Adrenal gland (tissue), 9 donors: ENCODE measurements at regions not wholly inside any gene's neighbourhood (a gene's known extent, or its start where the extent isn't known, plus 50 kb on each side); places are given as distances from the start of the nearest gene placed in this dataset.
"Not testable (repeated sequence)": the region's sequence is repeated elsewhere in the genome, so short reads cannot be mapped to it uniquely, and the experiment has no call there.

Source experiments
- DNase-seq, 7 donors: peaks; one replicate each; pipeline ENCODE4 v3.0.0-alpha.2; 2019 to 2020
- H3K27ac ChIP-seq, 5 donors: fragments of 200-600 bp; sonication (generic) in 4 of 5; 1 replicate in 3 of 5; 2 replicates in 2 of 5; pipeline versions ENCODE4 v1.5.1 to v1.8.0; 2016 to 2020; ENCODE audit warnings: mild to moderate bottlenecking in 1 of 5
- H3K27me3 ChIP-seq: fragments of 200-600 bp; 2 replicates; pipeline ENCODE4 v1.8.0; 2021
- H3K36me3 ChIP-seq, 2 donors: fragments of 200-600 bp; replicated peaks in 1 of 2; 1 replicate in 1 of 2; 2 replicates in 1 of 2; pipeline versions ENCODE4 v1.5.1 to v1.8.0; 2018 to 2022
- H3K4me1 ChIP-seq, 2 donors: fragments of 200-600 bp; replicated peaks in 1 of 2; 1 replicate in 1 of 2; 2 replicates in 1 of 2; pipeline versions ENCODE4 v1.5.1 to v1.8.0; 2018 to 2021
- H3K4me3 ChIP-seq, 4 donors: fragments of 200-600 bp; sonication (generic) in 3 of 4; one replicate each; pipeline ENCODE4 v1.5.1; 2016 to 2018
- H3K9me3 ChIP-seq, 3 donors: fragments of 200-600 bp; sonication (generic) in 1 of 3; replicated peaks in 1 of 3; 1 replicate in 2 of 3; 2 replicates in 1 of 3; pipeline versions ENCODE4 v1.5.1 to v1.8.0; 2016 to 2021
- POLR2A ChIP-seq, 2 donors: fragments of 450-650 bp; IDR thresholded peaks; one replicate each; pipeline ENCODE4 v1.6.1; 2017; ENCODE audit warnings: antibody characterized with exemption in 2 of 2, mild to moderate bottlenecking in 2 of 2, moderate library complexity in 1 of 2
- WGBS, 4 donors: extraction: QIAGEN DNeasy Blood & Tissue Kit in 2 of 4; methylation state at CpG; one replicate each; pipeline versions ENCODE4 v1.1.5 to v1.1.7; 2013 to 2017; 5-methylcytosine and 5-hydroxymethylcytosine counted together
- intact Hi-C, 2 donors: fragments of 100-400 bp; cut with DNase I; formaldehyde crosslinking; loops; one replicate each; pipeline versions ENCODE4 v1.14.1 to v1.15.0; 2022 to 2023
- TF ChIP-seq, protein P1 (sequence below), 6 experiments: fragments of 450-650 bp in 4 of 6; fragments of 200-600 bp in 2 of 6; sonication (generic) in 1 of 6; IDR thresholded peaks; 1 replicate in 5 of 6; 2 replicates in 1 of 6; pipeline versions ENCODE4 v1.5.1 to v1.8.0; 2016 to 2021; ENCODE audit warnings: antibody characterized with exemption in 6 of 6, mild to moderate bottlenecking in 2 of 6, moderate library complexity in 1 of 6
- donor health status: healthy with polysubstance abuse.
- donor health status: Bipolar disorder and iron deficiency.
- donor health status: DM: yes; HTN: yes; CAD: no.
- donor health status: DM: no; HTN: no; CAD: no.
- donor health status: DM: no; HTN: no; CAD: no.

DNA sequence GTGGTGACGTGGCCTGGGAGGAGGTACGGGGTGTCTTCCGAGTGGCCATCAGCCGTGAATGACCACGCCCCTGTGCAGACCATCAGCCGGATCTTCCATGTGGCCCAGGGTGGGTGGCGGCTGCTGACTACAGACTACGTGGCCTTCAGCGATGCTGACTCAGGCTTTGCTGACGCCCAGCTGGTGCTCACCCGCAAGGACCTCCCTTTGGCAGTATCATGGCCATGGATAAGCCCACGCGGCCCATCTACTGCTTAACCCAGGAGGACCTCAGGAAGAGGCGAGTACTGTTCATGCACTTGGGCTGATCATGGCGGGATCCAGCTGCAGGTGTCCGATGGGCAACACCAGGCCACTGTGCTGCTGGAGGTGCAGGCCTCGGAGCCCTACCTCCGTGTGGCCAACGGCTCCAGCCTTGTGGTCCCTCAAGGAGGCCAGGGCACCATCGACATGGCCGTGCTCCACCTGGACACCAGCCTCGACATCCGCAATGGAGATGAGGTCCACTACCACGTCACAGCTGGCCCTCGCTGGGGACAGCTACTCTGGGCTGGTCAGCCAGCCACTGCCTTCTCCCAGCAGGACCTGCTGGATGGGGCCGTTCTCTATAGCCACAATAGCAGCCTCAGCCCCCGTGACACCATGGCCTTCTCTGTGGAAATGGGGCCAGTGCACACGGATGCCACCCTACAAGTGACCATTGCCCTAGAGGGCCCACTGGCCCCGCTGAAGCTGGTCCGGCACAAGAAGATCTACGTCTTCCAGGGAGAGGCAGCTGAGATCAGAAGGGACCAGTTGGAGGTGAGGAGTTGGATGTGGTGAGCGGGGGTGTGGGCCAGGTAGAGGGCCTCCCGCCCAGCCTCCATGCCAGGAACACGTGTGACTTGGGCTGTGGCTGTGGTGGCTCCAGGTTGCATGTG, 178.4 kb downstream of the TBC1D2B start:
- DNase-seq = peak in 3 of 7 donors; percentile 28 to 43 (median 35)
- 76 to 82% (median 78%) methylated on average over 16 to 34 of the region's 34 CpGs for WGBS, 4 donors

DNA sequence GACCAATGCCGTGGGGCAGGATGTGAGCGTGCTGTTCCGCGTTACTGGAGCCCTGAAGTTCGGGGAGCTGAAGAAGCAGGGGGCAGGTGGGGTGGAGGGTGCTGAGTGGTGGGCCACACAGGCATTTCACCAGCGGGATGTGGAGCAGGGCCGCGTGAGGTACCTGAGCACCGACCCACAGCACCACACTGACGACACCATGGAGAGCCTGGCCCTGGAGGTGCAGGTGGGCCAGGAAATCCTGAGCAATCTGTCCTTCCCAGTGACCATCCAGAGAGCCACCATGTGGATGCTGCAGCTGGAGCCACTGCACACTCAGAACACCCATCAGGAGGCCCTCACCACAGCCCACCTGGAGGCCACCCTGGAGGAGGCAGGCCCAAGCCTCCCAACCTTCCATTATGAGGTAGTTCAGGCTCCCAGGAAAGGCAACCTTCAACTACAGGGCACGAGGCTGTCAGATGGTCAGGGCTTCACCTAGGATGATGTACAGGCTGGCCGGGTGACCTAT, 179.6 kb downstream of the TBC1D2B start:
- DNase-seq = peak in 1 of 7 donors; percentile 12
- intact Hi-C loops = no loop called here
- Histone ChIP-seq H3K27me3 (no peaks in the 10 kb centered on the region), H3K4me1 (no peaks in the 10 kb centered on the region), H3K4me3 (no peak overlapping the region), H3K36me3 (no peaks in the 10 kb centered on the region), H3K9me3 (no peaks in the 10 kb centered on the region), H3K27ac (no peak overlapping the region)
- TF ChIP-seq, protein P1, sequence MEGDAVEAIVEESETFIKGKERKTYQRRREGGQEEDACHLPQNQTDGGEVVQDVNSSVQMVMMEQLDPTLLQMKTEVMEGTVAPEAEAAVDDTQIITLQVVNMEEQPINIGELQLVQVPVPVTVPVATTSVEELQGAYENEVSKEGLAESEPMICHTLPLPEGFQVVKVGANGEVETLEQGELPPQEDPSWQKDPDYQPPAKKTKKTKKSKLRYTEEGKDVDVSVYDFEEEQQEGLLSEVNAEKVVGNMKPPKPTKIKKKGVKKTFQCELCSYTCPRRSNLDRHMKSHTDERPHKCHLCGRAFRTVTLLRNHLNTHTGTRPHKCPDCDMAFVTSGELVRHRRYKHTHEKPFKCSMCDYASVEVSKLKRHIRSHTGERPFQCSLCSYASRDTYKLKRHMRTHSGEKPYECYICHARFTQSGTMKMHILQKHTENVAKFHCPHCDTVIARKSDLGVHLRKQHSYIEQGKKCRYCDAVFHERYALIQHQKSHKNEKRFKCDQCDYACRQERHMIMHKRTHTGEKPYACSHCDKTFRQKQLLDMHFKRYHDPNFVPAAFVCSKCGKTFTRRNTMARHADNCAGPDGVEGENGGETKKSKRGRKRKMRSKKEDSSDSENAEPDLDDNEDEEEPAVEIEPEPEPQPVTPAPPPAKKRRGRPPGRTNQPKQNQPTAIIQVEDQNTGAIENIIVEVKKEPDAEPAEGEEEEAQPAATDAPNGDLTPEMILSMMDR (IDR thresholded peaks at IDR 0.05) = no peak
- TF ChIP-seq POLR2A (IDR thresholded peaks at IDR 0.05) = no peak
- WGBS, 4 donors = 92 to 100% (median 93%) methylated on average over 1 to 12 of the region's 12 CpGs

More for the DNA sequence above, 178.4 kb downstream of the TBC1D2B start:
- H3K9me3 ChIP-seq = no peaks in the 10 kb centered on the region
- no peak overlapping the region for H3K27ac ChIP-seq
- no peaks in the 10 kb centered on the region for H3K4me1 ChIP-seq
- H3K36me3 ChIP-seq = no peaks in the 10 kb centered on the region
- intact Hi-C loops = no loop called here
- H3K27me3 ChIP-seq = no peaks in the 10 kb centered on the region
- TF ChIP-seq POLR2A (IDR thresholded peaks at IDR 0.05) = no peak
- TF ChIP-seq, protein P1 (IDR thresholded peaks at IDR 0.05) = no peak
- no peak overlapping the region for H3K4me3 ChIP-seq

DNA sequence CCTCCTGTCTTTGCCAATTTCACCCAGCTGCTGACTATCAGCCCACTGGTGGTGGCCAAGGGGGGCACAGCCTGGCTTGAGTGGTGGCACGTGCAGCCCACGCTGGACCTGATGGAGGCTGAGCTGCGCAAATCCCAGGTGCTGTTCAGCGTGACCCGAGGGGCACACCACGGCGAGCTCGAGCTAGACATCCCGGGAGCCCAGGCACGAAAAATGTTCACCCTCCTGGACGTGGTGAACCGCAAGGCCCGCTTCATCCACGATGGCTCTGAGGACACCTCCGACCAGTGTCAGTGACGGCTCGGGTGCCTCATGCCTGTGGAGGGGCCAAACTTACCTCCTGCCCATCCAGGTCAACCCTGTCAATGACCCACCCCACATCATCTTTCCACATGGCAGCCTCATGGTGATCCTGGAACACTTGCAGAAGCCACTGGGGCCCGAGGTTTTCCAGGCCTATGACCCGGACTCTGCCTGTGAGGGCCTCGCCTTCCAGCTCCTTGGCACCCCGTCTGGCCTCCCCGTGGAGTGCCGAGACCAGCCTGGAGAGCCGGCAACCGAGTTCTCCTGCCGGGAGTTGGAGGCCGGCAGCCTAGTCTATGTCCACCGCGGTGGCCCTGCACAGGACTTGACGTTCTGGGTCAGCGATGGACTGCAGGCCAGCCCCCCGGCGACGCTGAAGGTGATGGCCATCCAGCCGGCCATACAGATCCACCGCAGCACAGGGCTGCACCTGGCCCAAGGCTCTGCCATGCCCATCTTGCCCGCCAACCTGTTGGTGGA, 180.2 kb downstream of the TBC1D2B start:
- H3K4me1 ChIP-seq, H3K36me3 ChIP-seq, H3K9me3 ChIP-seq, H3K27ac ChIP-seq, H3K4me3 ChIP-seq, H3K27me3 ChIP-seq, intact Hi-C loops: not testable (repeated sequence)
- 81 to 93% (median 90%) methylated on average over 13 to 37 of the region's 37 CpGs for WGBS, 4 donors
- peak in 1 of 7 donors; percentile 15 for DNase-seq

DNA sequence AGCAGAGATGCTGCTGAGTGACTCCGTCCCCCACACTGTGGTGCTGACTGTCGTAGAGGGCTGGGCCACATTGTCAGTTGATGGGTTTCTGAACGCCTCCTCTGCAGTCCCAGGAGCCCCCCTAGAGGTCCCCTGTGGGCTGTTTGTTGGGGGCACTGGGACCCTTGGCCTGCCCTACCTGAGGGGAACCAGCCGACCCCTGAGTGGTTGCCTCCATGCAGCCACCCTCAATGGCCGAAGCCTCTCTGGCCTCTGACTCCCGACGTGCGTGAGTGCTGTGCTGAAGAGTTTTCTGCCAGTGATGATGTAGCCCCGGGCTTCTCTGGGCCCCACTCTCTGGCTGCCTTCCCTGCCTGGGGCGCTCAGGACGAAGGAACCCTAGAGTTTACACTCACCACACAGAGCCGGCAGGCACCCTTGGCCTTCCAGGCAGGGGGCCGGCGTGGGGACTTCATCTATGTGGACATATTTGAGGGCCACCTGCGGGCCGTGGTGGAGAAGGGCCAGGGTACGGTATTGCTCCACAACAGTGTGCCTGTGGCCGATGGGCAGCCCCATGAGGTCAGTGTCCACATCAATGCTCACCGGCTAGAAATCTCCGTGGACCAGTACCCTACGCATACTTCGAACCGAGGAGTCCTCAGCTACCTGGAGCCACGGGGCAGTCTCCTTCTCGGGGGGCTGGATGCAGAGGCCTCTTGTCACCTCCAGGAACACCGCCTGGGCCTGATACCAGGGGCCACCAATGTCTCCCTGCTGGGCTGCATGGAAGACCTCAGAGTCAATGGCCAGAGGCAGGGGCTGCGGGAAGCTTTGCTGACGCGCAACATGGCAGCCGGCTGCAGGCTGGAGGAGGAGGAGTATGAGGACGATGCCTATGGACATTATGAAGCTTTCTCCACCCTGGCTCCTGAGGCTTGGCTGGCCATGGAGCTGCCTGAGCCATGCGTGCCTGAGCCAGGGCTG, 181.1 kb downstream of the TBC1D2B start:
- H3K36me3 ChIP-seq, H3K27me3 ChIP-seq, H3K27ac ChIP-seq, H3K4me3 ChIP-seq, intact Hi-C loops, H3K4me1 ChIP-seq, H3K9me3 ChIP-seq: not testable (repeated sequence)
- peak in 1 of 7 donors; percentile 10 for DNase-seq
- 87 to 89% (median 88%) methylated on average over 13 to 31 of the region's 32 CpGs for WGBS, 4 donors
